Thyroid gland (tissue), 4 donors: ENCODE measurements at regions not wholly inside any gene's neighbourhood (a gene's known extent, or its start where the extent isn't known, plus 50 kb on each side); places are given as distances from the start of the nearest gene placed in this dataset.

Source experiments
- CTCF ChIP-seq, 6 experiments: fragments of 200-600 bp in 3 of 6; fragments of 450-650 bp in 3 of 6; sonication (generic) in 3 of 6; IDR thresholded peaks; one replicate each; pipeline ENCODE4 v1.5.1; 2016 to 2019; ENCODE audit warnings: antibody characterized with exemption in 6 of 6, mild to moderate bottlenecking in 2 of 6, inconsistent platforms in 1 of 6, moderate library complexity in 1 of 6
- POLR2A ChIP-seq, 2 donors: fragments of 450-650 bp; IDR thresholded peaks; one replicate each; pipeline ENCODE4 v1.6.1; 2017; ENCODE audit warnings: antibody characterized with exemption in 2 of 2, mild to moderate bottlenecking in 2 of 2, moderate library complexity in 1 of 2

GRCh38 chr6:47129129-47129528, 87.0 kb upstream of the ADGRF1 start:
- TF ChIP-seq CTCF (IDR thresholded peaks at IDR 0.05) = no peak
- TF ChIP-seq POLR2A (IDR thresholded peaks at IDR 0.05) = no peak
